ENCODE measurements at regions not wholly inside any gene's neighbourhood (a gene's known extent, or its start where the extent isn't known, plus 50 kb on each side); places are given as distances from the start of the nearest gene placed in this dataset.

GRCh38 chr6:95159557-95159956 lies 417.8 kb upstream of the MANEA start:
- TF ChIP-seq CTCF (IDR thresholded peaks at IDR 0.05) (no peak), POLR2AphosphoS5 (IDR thresholded peaks at IDR 0.05) (no peak)

All from prostate gland (tissue), 2 donors.